SK-N-MC (cell line): ENCODE measurements at regions not wholly inside any gene's neighbourhood (a gene's known extent, or its start where the extent isn't known, plus 50 kb on each side); places are given as distances from the start of the nearest gene placed in this dataset.

Source experiments
- EZH2 ChIP-seq: fragments of 200-600 bp; sonication (generic); IDR thresholded peaks from one replicate; pipeline ENCODE4 v1.6.1; 2017; ENCODE audit warnings: antibody characterized with exemption
- POLR2AphosphoS5 ChIP-seq: IDR thresholded peaks from 2 replicates; pipeline ENCODE4 v1.6.1; 2012; ENCODE audit warnings: mild to moderate bottlenecking, low read depth, low read length, borderline replicate concordance

DNA sequence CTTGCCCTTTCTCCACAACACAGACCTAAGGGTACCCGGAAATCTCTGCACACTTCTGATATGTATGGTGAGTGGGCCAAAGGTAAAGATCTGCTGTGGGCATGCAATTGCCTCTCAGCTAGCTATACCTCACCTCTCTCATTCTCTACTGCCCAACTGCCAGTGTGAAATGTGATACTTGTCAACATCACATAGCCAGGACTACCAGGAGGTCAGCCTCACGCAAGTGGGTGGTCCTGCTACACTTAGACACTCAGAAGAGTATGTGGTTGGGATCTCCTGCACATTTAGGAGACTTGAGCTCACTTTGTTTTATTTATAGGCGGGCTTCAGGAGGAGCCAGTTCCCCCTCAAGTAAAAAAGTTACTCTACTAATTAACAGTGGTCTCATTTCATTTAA, 88.0 kb upstream of the MAN2A1 start:
- TF ChIP-seq POLR2AphosphoS5 (no peak), EZH2 (no peak)
